Ascending aorta (tissue), 2 donors: ENCODE measurements at regions not wholly inside any gene's neighbourhood (a gene's known extent, or its start where the extent isn't known, plus 50 kb on each side); places are given as distances from the start of the nearest gene placed in this dataset.

Experiments
- DNase-seq, 2 donors: peaks; one replicate each; pipeline ENCODE4 v3.0.0-alpha.2; 2019; ENCODE audit warnings: low spot score in 2 of 2
- H3K27ac ChIP-seq, 2 donors: fragments of 200-600 bp; sonication (generic); one replicate each; pipeline ENCODE4 v1.5.1; 2016 to 2017; ENCODE audit warnings: mild to moderate bottlenecking in 1 of 2
- H3K27me3 ChIP-seq: fragments of 200-600 bp; sonication (generic); one replicate; pipeline ENCODE4 v1.5.1; 2017
- H3K36me3 ChIP-seq, 2 donors: fragments of 200-600 bp; sonication (generic); one replicate each; pipeline ENCODE4 v1.5.1; 2016
- H3K4me1 ChIP-seq, 2 donors: fragments of 200-600 bp; sonication (generic); one replicate each; pipeline ENCODE4 v1.5.1; 2016 to 2017; ENCODE audit warnings: mild to moderate bottlenecking in 1 of 2
- H3K4me3 ChIP-seq, 2 donors: fragments of 200-600 bp; sonication (generic); one replicate each; pipeline ENCODE4 v1.5.1; 2016 to 2017; ENCODE audit warnings: mild to moderate bottlenecking in 1 of 2
- H3K9me3 ChIP-seq, 2 donors: fragments of 200-600 bp; sonication (generic); one replicate each; pipeline ENCODE4 v1.5.1; 2016
- CTCF ChIP-seq, 3 experiments: fragments of 200-600 bp in 2 of 3; fragments of 450-650 bp in 1 of 3; sonication (generic) in 2 of 3; IDR thresholded peaks; one replicate each; pipeline ENCODE4 v1.5.1; 2016 to 2019; ENCODE audit warnings: antibody characterized with exemption in 3 of 3, mild to moderate bottlenecking in 1 of 3, moderate library complexity in 1 of 3
- intact Hi-C: fragments of 100-400 bp; cut with DNase I; formaldehyde crosslinking; loops from one replicate; pipeline ENCODE4 v1.15.1; 2023

- Histone ChIP-seq H3K27ac (no peak overlapping the region), H3K9me3 (no peaks in the 10 kb centered on the region), H3K4me1 (no peaks in the 10 kb centered on the region), H3K4me3 (no peak overlapping the region), H3K27me3 (no peaks in the 10 kb centered on the region), H3K36me3 (no peaks in the 10 kb centered on the region)
- intact Hi-C loops, result no loop called here
- no peak for DNase-seq
- TF ChIP-seq CTCF (IDR thresholded peaks at IDR 0.05), result no peak
These were observed 54.1 kb downstream of the SOCS3 start for GRCh38 chr17:78305801-78306200.

DNA sequence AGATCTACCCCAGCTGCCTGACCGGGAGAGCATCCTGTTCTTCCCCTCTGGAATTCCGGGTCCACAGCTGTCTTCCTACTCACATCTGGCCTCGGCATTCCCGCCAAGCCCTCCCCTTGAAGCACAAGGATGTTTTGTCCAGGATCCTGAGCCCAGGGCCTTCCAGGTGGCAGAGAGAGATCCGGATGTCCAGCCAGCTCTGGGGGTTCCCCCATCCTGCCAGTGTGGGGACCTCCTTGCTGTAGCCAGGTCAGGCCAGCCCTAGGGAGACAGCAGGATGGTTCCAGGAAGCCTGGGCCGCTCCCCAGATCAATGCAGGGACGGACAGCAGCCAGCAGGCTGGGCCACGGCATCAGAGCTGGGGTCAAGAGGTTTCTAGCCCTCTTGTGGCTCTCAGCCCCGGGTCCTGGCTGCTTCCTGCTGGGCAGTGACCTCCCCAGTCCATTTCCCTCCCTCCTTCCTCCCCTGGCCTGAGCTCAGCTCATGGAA lies 55.3 kb downstream of the SOCS3 start:
- intact Hi-C loops, result no loop called here
- Histone ChIP-seq H3K36me3 (no peaks in the 10 kb centered on the region), H3K27me3 (no peaks in the 10 kb centered on the region), H3K4me1 (no peaks in the 10 kb centered on the region), H3K27ac (no peak overlapping the region), H3K4me3 (no peak overlapping the region), H3K9me3 (no peaks in the 10 kb centered on the region)
- no peak for TF ChIP-seq CTCF (IDR thresholded peaks at IDR 0.05)
- no peak for DNase-seq

DNA sequence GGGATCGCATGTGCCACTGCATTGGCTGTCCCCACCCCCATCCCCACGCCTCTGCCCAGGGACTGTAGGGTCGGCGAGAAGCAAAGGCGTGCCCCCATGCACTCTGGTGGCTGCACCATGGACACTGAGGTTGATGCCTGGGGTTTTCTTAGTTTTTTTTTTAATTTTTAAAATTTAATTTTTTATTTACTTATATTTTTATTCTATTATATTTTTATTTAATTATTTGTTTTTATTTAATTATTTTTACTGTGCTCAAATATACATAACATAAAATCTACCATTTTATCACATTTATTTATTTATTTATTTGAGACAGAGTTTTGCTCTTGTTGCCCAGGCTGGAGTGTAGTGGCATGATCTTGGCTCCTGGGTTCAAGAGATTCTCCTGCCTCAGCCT lies 57.4 kb downstream of the SOCS3 start:
- no peaks in the 10 kb centered on the region for H3K9me3 ChIP-seq
- H3K4me1 ChIP-seq, result no peaks in the 10 kb centered on the region
- H3K27me3 ChIP-seq, result no peaks in the 10 kb centered on the region
- intact Hi-C loops, result no loop called here
- no peak overlapping the region for H3K4me3 ChIP-seq
- TF ChIP-seq CTCF (IDR thresholded peaks at IDR 0.05), result no peak
- no peak for DNase-seq
- no peak overlapping the region for H3K27ac ChIP-seq
- H3K36me3 ChIP-seq, result no peaks in the 10 kb centered on the region

DNA sequence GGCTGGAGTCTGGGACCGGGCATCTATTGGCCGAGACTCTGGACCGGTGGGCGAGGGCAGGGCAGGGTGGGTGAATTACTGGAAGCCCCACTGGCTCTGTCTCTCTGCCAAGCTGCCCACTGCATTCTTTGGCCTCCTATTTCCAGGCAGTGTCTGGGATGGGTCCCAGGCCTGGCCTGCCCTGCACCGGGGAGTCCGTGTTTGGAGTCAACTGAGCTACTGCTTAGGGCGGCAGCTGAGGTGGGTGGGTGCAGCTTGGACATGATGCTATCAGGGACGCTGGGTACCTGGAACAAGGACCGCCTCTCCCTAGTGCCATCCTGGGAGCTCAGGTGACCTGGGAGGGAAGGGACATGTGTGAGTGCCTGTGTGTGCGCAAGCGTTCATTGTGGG lies 58.1 kb downstream of the SOCS3 start:
- no peaks in the 10 kb centered on the region for H3K27me3 ChIP-seq
- no peaks in the 10 kb centered on the region for H3K4me1 ChIP-seq
- intact Hi-C loops, result no loop called here
- H3K4me3 ChIP-seq, result no peak overlapping the region
- no peaks in the 10 kb centered on the region for H3K9me3 ChIP-seq
- H3K36me3 ChIP-seq, result no peaks in the 10 kb centered on the region
- H3K27ac ChIP-seq, result no peak overlapping the region
- DNase-seq, result no peak
- TF ChIP-seq CTCF (IDR thresholded peaks at IDR 0.05), result no peak

GRCh38 chr17:78300962-78301820 lies 58.7 kb downstream of the SOCS3 start:
- H3K27me3 ChIP-seq, result no peaks in the 10 kb centered on the region
- TF ChIP-seq CTCF (IDR thresholded peaks at IDR 0.05), result no peak
- intact Hi-C loops, result no loop called here

More at GRCh38 chr17:78300962-78301820, 58.7 kb downstream of the SOCS3 start:
- H3K36me3 ChIP-seq, result no peaks in the 10 kb centered on the region
- H3K27ac ChIP-seq, result no peak overlapping the region
- no peak overlapping the region for H3K4me3 ChIP-seq
- no peak for DNase-seq
- H3K4me1 ChIP-seq, result no peaks in the 10 kb centered on the region
- H3K9me3 ChIP-seq, result no peaks in the 10 kb centered on the region
